ENCODE measurements at regions not wholly inside any gene's neighbourhood (a gene's known extent, or its start where the extent isn't known, plus 50 kb on each side); places are given as distances from the start of the nearest gene placed in this dataset.

DNA sequence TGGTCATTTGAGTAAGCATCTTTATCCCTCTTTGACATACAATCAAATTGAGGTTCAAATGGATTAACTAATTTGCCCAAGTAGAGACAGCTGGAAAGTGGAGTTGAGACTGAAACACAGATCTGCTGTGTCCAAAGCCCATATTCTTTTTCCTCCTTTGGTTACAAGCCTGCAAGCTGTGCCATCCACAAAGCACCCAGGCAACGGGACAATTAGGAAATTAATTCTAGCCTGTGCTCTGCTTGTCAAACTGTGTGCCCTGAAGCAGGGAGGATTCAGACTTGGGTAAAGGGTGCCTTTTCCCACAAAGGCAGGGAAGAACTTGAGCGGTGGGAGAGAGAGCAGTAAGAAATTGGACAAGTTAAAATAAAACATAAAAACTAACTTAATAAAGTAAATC, 127.9 kb downstream of the DTWD1 start:
- TF ChIP-seq TOX (CRISPR knock-in tag; IDR thresholded peaks at IDR 0.05; ENCODE audit: borderline replicate concordance) (no peak), PPARA (CRISPR knock-in tag; IDR thresholded peaks at IDR 0.05; ENCODE audit: borderline replicate concordance) (no peak), ZNF70 (CRISPR knock-in tag; IDR thresholded peaks at IDR 0.05) (no peak), ISL1 (CRISPR knock-in tag; IDR thresholded peaks at IDR 0.05) (no peak), GLIS3 (CRISPR knock-in tag; IDR thresholded peaks at IDR 0.05) (no peak), ARNTL (CRISPR knock-in tag; IDR thresholded peaks at IDR 0.05; ENCODE audit: borderline replicate concordance, low read depth) (no peak), RARB (CRISPR knock-in tag; IDR thresholded peaks at IDR 0.05) (no peak), OSR1 (CRISPR knock-in tag; IDR thresholded peaks at IDR 0.05) (no peak), ZFP3 (CRISPR knock-in tag; IDR thresholded peaks at IDR 0.05) (no peak), ZC3H10 (CRISPR knock-in tag; IDR thresholded peaks at IDR 0.05) (no peak)
